ENCODE measurements at regions not wholly inside any gene's neighbourhood (a gene's known extent, or its start where the extent isn't known, plus 50 kb on each side); places are given as distances from the start of the nearest gene placed in this dataset.

DNA sequence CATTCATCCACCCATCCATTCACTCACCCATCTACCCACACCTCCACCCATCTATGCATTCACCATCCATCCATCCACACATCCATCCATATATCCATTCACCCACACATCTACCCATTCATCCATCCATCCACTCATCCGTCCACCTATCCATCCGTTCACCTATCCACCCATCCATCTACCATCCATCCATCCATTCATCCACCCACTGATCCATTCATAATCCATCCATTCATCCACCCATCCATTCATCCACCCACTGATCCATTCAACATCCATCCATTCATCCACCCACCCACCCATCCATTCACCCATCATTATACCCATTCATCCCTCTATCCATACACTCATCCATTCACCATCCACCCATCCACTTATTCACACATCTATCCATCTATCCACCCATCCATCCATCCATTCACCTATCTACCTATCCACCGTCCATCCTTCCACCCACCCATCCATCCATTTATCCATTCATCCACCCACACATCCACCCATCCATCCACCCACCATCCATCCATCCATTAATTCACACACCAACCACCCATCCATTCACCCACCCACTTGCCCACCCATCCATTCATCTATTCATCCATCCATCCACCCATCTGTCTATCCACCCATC, 336.5 kb upstream of the IRX4 start:
- H3K9me3 ChIP-seq: no peaks in the 10 kb centered on the region
- H3K4me3 ChIP-seq: no peak overlapping the region
- intact Hi-C loops (cut with DNase I): no loop called here
- no peaks in the 10 kb centered on the region for H3K4me1 ChIP-seq
- H3K9ac ChIP-seq (ENCODE audit: low read depth in 2 of 2, low read length in 2 of 2): no peak overlapping the region
- TF ChIP-seq, protein P1, sequence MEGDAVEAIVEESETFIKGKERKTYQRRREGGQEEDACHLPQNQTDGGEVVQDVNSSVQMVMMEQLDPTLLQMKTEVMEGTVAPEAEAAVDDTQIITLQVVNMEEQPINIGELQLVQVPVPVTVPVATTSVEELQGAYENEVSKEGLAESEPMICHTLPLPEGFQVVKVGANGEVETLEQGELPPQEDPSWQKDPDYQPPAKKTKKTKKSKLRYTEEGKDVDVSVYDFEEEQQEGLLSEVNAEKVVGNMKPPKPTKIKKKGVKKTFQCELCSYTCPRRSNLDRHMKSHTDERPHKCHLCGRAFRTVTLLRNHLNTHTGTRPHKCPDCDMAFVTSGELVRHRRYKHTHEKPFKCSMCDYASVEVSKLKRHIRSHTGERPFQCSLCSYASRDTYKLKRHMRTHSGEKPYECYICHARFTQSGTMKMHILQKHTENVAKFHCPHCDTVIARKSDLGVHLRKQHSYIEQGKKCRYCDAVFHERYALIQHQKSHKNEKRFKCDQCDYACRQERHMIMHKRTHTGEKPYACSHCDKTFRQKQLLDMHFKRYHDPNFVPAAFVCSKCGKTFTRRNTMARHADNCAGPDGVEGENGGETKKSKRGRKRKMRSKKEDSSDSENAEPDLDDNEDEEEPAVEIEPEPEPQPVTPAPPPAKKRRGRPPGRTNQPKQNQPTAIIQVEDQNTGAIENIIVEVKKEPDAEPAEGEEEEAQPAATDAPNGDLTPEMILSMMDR (IDR thresholded peaks at IDR 0.05): no peak
- no peaks in the 10 kb centered on the region for H3K36me3 ChIP-seq
- H3K27ac ChIP-seq: no peak overlapping the region
- DNase-seq: no peak
- no peaks in the 10 kb centered on the region for H3K27me3 ChIP-seq

DNA sequence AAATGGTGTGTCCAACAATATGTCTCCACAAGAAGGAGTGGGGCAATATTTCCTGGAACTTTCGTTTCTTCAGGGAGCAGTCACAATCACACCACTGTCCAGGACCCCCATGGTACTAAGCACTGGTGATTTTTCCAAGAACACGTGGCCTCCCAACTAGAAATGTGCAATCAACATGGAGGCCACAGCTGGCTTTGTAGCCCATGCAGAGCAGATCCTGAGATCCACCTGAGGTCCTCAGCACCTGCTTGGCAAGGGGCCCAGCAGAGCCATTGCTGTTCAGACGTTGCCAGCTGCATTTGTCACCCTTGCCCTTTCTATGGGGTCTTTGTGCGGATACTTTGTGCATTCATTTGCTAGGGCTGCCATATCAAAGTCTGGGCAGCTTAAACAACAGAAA, 334.5 kb upstream of the IRX4 start:
- TF ChIP-seq, protein P1 (IDR thresholded peaks at IDR 0.05): no peak
- no peaks in the 10 kb centered on the region for H3K4me1 ChIP-seq
- no peak overlapping the region for H3K4me3 ChIP-seq
- H3K9ac ChIP-seq (ENCODE audit: low read depth in 2 of 2, low read length in 2 of 2): no peak overlapping the region
- H3K36me3 ChIP-seq: no peaks in the 10 kb centered on the region
- intact Hi-C loops (cut with DNase I): no loop called here
- H3K27ac ChIP-seq: no peak overlapping the region
- H3K27me3 ChIP-seq: no peaks in the 10 kb centered on the region
- no peak for DNase-seq
- no peaks in the 10 kb centered on the region for H3K9me3 ChIP-seq

DNA sequence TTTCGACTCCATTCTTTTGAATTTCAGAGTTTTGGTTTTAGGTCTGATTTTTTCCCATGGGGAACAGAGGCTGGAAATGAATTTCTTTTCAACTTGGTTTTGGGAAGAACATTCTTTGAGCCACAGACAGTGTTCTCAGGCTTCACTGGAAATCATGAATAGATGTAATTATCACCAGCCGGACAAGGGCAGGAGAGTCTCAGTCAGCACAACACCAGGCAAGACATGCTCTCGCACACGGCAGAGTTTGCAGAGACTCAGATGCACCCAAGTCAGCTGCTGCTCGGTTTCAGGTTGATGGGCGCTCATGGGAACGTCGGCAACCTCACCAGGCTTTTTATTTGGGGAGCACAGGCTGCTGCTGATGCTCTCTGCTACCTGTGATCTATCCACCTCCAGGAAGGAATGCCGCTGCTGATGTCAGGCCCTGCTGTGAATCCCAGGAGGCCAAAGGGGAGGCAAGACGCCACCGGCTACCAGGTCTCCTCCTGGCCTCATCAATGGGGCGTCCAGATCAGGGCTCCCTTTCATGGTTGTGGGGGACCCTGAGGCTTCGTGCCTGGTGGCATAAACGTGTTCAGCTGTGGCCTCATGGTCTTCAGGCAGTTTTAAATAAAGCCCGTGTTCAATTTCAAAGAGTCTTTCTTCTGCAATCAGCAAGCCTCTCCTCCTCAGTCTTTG, 332.3 kb upstream of the IRX4 start:
- Histone ChIP-seq H3K27me3 (no peaks in the 10 kb centered on the region), H3K4me3 (no peak overlapping the region), H3K9ac (ENCODE audit: low read depth in 2 of 2, low read length in 2 of 2) (no peak overlapping the region), H3K27ac (no peak overlapping the region), H3K36me3 (no peaks in the 10 kb centered on the region), H3K9me3 (no peaks in the 10 kb centered on the region), H3K4me1 (no peaks in the 10 kb centered on the region)
- DNase-seq: no peak
- TF ChIP-seq, protein P1 (IDR thresholded peaks at IDR 0.05): no peak
- intact Hi-C loops (cut with DNase I): no loop called here

DNA sequence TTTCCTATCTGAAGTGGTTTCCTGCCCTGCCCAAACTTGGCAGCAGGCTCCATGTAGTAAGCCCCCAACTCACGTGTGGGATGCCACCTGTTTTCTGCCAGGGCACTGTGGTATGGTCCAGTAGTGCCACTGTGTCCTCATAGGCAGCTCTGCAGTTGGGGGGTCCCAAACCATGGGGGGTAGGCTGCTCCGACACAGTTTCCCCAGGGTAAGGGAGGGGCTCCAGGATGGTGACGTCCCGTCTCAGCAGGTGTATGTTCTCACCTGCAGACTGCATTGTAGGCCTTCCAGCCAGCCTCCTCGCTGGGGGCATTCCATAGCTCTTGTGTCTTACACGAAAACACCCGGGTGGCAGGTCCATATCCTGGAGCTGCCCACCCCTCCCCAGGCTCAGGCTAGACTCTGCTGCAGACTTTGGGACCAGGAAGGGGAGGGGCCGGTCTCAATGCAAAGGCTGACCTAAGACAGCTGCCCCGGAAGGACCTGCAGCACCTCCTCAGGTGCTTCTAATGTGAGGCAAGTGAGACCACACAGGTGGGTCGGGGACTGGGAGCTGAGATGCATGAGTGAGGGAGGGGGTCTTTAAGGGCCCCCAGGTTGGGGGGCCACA, 330.5 kb upstream of the IRX4 start:
- TF ChIP-seq, protein P1 (IDR thresholded peaks at IDR 0.05): no peak
- H3K27me3 ChIP-seq: no peaks in the 10 kb centered on the region
- H3K27ac ChIP-seq: no peak overlapping the region
- H3K36me3 ChIP-seq: no peaks in the 10 kb centered on the region
- intact Hi-C loops (cut with DNase I): no loop called here
- no peak for DNase-seq
- no peak overlapping the region for H3K9ac ChIP-seq (ENCODE audit: low read depth in 2 of 2, low read length in 2 of 2)
- no peak overlapping the region for H3K4me3 ChIP-seq
- no peaks in the 10 kb centered on the region for H3K9me3 ChIP-seq
- no peaks in the 10 kb centered on the region for H3K4me1 ChIP-seq

DNA sequence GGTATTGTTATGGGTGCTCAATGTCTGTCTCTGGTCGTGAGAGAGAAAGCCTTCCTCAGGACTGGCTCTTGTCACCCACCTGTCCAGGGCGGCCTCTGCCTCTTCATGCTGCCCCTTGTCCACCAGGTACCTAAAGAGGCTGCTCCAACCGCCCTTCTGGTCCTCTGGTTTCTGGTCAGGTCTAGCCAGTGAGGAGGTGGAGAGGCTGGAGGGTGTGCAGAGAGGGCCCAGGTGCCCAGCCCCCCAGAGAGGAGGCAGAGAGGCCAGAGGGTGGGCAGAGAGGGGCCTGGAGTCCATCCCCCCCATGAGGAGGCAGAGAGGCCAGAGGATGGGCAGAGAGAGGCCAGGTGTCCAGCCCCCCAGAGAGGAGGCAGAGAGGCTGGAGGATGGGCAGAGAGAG, 329.8 kb upstream of the IRX4 start:
- DNase-seq: no peak
- Histone ChIP-seq H3K9ac (ENCODE audit: low read depth in 2 of 2, low read length in 2 of 2) (no peak overlapping the region), H3K36me3 (no peaks in the 10 kb centered on the region), H3K27me3 (no peaks in the 10 kb centered on the region), H3K27ac (no peak overlapping the region), H3K9me3 (no peaks in the 10 kb centered on the region), H3K4me1 (no peaks in the 10 kb centered on the region), H3K4me3 (no peak overlapping the region)
- TF ChIP-seq, protein P1 (IDR thresholded peaks at IDR 0.05): no peak
- intact Hi-C loops (cut with DNase I): no loop called here

All from colonic mucosa (tissue), 4 donors.